Coronary artery (tissue), 2 donors: ENCODE measurements at regions not wholly inside any gene's neighbourhood (a gene's known extent, or its start where the extent isn't known, plus 50 kb on each side); places are given as distances from the start of the nearest gene placed in this dataset.
"Not testable (repeated sequence)": the region's sequence is repeated elsewhere in the genome, so short reads cannot be mapped to it uniquely, and the experiment has no call there.

Experiments used
- DNase-seq: peaks from one replicate; pipeline ENCODE4 v3.0.0-alpha.2; 2017; ENCODE audit warnings: low spot score
- H3K27ac ChIP-seq, 2 donors: fragments of 200-600 bp; sonication (generic); one replicate each; pipeline ENCODE4 v1.5.1; 2016 to 2019
- H3K4me3 ChIP-seq: fragments of 200-600 bp; sonication (generic); 2 replicates; pipeline ENCODE4 v1.5.1; 2016; ENCODE audit warnings: mild to moderate bottlenecking, moderate library complexity
- TF ChIP-seq, protein P1 (sequence below): fragments of 200-600 bp; sonication (generic); IDR thresholded peaks from one replicate; pipeline ENCODE4 v1.5.1; 2019; ENCODE audit warnings: antibody characterized with exemption

DNA sequence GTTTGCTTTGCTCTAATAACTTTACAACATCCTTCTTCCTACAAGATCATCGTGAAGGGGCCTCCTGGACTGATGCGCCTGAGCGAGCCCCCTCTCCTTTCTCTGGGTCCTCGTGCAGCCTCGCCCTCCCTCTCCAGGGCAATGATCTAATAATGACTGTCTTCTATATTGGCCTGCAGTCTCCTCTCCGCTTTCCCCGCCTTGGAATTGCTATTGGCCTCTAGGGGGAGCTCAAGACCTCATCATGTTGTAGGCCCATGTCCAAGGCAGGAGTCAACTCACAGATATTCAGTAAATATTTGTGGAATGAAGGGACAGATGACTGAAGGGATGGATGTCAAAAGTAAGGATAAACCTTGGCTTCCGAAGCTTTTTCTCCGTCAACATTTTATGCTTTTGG is 1180.3 kb downstream of the TYW1 start:
- Histone ChIP-seq H3K27ac (no peak overlapping the region), H3K4me3 (no peak overlapping the region)
- peak; percentile 57 for DNase-seq
- TF ChIP-seq, protein P1, sequence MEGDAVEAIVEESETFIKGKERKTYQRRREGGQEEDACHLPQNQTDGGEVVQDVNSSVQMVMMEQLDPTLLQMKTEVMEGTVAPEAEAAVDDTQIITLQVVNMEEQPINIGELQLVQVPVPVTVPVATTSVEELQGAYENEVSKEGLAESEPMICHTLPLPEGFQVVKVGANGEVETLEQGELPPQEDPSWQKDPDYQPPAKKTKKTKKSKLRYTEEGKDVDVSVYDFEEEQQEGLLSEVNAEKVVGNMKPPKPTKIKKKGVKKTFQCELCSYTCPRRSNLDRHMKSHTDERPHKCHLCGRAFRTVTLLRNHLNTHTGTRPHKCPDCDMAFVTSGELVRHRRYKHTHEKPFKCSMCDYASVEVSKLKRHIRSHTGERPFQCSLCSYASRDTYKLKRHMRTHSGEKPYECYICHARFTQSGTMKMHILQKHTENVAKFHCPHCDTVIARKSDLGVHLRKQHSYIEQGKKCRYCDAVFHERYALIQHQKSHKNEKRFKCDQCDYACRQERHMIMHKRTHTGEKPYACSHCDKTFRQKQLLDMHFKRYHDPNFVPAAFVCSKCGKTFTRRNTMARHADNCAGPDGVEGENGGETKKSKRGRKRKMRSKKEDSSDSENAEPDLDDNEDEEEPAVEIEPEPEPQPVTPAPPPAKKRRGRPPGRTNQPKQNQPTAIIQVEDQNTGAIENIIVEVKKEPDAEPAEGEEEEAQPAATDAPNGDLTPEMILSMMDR = peak; percentile 39

DNA sequence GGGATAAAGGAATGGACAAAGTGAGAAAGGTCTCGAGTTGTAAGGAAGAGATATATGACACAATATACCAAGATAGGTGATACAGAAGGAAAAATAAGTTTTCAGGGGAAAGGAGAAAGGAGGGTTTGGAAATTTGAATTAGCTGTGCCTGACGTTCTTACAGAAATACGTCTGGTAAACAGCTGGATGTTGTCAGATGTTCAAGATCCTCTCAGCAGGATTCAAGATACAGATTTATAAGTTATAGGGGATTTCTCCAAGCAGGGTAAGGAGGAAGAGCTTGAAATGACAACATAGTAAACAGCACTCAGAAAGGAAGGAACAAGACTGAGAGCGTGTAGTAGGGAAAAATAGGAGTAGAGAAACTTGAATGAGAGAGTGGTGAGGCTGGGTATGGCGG is 1184.1 kb downstream of the TYW1 start:
- TF ChIP-seq, protein P1 = no peak
- DNase-seq = no peak
- H3K4me3 ChIP-seq = no peak overlapping the region
- no peak overlapping the region for H3K27ac ChIP-seq

DNA sequence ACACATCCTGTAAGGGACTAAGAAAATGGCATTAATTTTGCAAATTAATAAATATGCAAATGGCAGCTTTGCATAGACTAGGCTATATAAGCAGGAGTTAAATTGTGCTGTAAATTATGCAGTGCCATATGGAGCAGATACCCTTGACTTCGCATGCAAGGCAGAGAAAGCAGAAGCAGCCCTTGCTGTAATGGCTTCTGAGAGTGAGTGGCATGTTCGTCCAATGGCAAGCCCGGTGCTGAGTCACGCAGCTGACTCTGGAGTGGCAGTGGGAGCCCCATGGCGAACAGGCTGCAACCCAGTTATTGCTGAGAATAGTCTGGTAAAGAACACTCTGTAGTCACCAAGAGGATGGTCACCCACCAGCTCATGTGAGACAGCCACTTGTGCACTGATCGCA is 1186.5 kb downstream of the TYW1 start:
- no peak overlapping the region for H3K4me3 ChIP-seq
- no peak for DNase-seq
- H3K27ac ChIP-seq = no peak overlapping the region
- TF ChIP-seq, protein P1 = no peak

DNA sequence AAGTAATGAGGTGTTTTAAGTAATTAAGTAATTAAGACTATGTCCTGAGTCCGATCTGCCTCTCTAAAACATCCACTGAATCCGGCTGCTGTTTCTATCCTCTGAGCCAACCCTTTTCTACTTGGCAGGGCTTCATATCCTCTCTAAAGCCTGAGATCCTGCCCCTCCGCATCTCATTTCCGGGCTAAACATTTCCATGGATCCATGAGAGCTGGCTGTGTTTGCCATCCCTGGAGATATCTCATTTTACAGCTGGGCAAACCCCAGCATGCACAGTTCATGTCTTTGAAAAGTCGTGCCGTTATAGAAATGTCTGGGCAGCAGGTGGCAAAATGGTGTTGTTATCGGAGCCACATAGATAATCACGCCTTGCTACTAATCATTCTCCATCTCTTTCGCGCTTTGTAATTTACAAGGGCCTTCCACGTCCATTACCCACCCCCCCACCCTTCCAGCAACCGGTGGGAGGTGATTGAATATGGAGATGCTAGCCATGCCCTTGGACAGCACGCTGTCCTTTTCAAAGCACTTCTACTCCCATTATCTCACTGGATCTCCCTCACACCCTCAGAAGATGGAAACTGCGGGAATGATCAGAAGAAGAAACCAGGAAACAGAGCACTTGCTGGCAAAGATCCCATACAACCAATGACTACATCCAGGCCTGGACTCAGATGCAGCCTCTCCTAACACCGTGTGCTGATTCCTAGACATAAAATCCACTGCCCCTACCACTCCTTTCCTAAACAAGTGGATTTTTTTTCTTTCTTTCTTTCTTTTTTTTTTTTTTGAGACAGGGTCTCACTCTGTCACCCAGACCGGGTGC is 1189.2 kb downstream of the TYW1 start:
- Histone ChIP-seq H3K27ac (no peak overlapping the region), H3K4me3 (no peak overlapping the region)
- no peak for DNase-seq
- TF ChIP-seq, protein P1 = no peak

DNA sequence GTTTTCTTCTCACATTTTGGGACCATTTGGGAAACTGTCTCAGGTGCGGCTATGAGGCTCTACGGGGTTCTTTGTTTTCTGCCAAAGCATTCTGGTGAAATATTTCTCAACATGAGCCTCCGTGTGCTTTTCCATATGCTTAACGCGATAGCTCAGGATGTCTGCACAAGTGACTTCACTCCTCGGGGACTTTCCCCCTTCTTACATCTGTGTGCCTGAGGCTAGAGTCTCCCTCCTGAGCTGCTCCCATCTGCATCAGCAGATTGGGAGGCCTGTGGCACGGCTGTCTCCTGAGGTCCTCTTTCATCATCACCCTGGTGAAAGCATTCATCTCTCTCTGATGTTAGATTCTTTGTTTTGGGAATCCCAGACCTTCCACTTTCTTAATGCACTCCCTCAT is 1190.9 kb downstream of the TYW1 start:
- TF ChIP-seq, protein P1 = no peak
- DNase-seq = no peak
- no peak overlapping the region for H3K4me3 ChIP-seq
- H3K27ac ChIP-seq = no peak overlapping the region

DNA sequence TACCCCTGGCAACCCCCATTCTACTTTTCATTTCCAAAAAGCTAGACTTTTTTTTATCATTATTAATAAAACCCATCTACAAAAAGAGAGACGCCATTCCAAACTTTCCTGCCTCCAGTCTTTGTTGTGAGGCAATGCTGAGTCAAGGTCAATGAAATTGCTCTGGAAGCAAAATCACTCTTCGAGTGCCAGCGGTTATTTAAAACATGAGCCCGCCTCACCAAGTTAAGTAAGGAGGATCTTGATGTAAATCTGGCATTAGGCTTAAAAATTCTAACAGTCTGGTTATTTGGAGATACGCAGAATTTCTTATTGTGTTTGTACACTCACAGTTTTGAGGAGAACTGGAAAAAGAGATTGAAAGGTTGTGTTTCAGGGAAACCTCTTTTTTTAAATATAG is 1196.3 kb downstream of the TYW1 start:
- Histone ChIP-seq H3K4me3 (no peak overlapping the region), H3K27ac (no peak overlapping the region)
- TF ChIP-seq, protein P1 = no peak
- no peak for DNase-seq

DNA sequence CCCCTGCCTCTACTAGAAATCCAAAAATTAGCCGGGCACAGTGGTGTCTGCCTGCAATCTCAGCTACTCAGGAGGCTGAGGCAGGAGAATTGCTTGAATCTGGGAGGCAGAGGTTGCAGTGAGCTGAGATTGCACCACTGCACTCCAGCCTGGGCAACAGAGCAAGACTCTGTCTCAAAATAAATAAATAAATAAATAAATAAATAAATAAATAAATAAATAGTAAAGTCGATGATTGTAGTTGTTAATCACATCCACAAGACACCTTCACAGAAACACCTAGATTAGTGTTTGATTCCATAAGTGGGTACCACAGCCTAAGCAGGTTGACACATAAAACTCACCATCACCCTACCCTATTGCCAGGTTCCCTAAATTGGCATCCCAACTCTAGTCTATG is 1199.0 kb downstream of the TYW1 start:
- H3K27ac ChIP-seq, DNase-seq, H3K4me3 ChIP-seq: not testable (repeated sequence)
